ENCODE measurements at regions not wholly inside any gene's neighbourhood (a gene's known extent, or its start where the extent isn't known, plus 50 kb on each side); places are given as distances from the start of the nearest gene placed in this dataset.

DNA sequence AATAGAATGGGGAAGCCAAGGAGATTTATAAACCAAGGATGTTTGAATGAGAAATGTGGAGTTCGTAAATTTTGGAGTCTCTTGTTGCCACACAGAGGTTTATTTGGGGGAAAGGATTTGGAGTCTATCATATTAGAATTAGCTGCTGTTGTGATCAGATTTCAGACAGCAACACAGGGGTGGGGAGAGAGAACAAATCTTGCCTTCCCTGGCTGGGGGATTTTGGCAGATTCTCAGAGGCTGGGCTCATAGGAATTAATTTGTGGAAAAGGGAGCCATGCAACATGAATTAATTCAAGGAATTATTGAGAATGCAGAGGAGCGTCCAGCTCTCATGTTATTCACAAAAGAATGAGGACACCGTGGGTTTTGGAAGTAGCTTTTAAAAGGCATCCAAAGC lies 73.9 kb upstream of the PRMT8 start:
- Histone ChIP-seq H2BK15ac (ENCODE audit: low read depth, low read length) (no peak overlapping the region), H3K27ac (ENCODE audit: insufficient read depth, low read length) (no peak overlapping the region), H3K4me1 (ENCODE audit: control insufficient read depth, insufficient read depth, low read length) (no peaks in the 10 kb centered on the region), H3K18ac (ENCODE audit: low read depth, low read length) (no peak overlapping the region), H3K4ac (ENCODE audit: low read depth, low read length) (no peak overlapping the region), H4K91ac (ENCODE audit: insufficient read depth, low read depth, low read length) (no peak overlapping the region), H4K5ac (ENCODE audit: low read depth, low read length) (no peak overlapping the region), H2AK5ac (ENCODE audit: low read depth, low read length) (no peak overlapping the region), H3K14ac (replicated peaks; ENCODE audit: low read depth, low read length) (no peak overlapping the region), H4K20me1 (ENCODE audit: insufficient read depth, low read length) (no peaks in the 10 kb centered on the region), H3K23ac (ENCODE audit: low read depth, low read length) (no peak overlapping the region), H3K9ac (ENCODE audit: low read depth, low read length) (no peak overlapping the region), H3K36me3 (ENCODE audit: control insufficient read depth, insufficient read depth, low read length) (no peaks in the 10 kb centered on the region), H3K9me3 (ENCODE audit: control insufficient read depth, insufficient read depth, low read length) (no peaks in the 10 kb centered on the region), H3K4me3 (ENCODE audit: insufficient read depth, low read depth, low read length) (no peak overlapping the region), H2BK5ac (ENCODE audit: low read depth, low read length, poor library complexity, severe bottlenecking) (no peak overlapping the region), H3K4me2 (ENCODE audit: low read depth, low read length) (no peak overlapping the region), H2BK20ac (ENCODE audit: low read depth, low read length) (no peak overlapping the region), H4K8ac (ENCODE audit: low read depth in 2 of 2, low read length in 2 of 2) (no peak overlapping the region), H3K9me1 (ENCODE audit: insufficient read depth, low read length) (no peaks in the 10 kb centered on the region), H3K79me1 (ENCODE audit: low read depth in 1 of 2, low read length in 2 of 2) (no peaks in the 10 kb centered on the region), H2AK9ac (replicated peaks; ENCODE audit: low read depth, low read length, poor library complexity) (no peak overlapping the region), H2BK120ac (ENCODE audit: low read depth, low read length) (no peak overlapping the region), H2AFZ (replicated peaks; ENCODE audit: low read length, poor library complexity) (no peak overlapping the region), H3K56ac (ENCODE audit: extremely low read depth, insufficient read depth, low read length) (no peak overlapping the region), H3K27me3 (ENCODE audit: control insufficient read depth, insufficient read depth, low read length) (peaks cover 5% of the 10 kb centered on the region)
- intact Hi-C loops (cut with micrococcal nuclease), result no loop called here
- TF ChIP-seq FOS (IDR thresholded peaks at IDR 0.05; ENCODE audit: low read depth, low read length), result no peak
- POLR2A ChIA-PET (ENCODE audit: unreplicated experiment), result no interaction called here
- 32% methylated on average over 2 of the region's 3 CpGs; no CpG with 5 or more reads in 1 of the 2 experiments for WGBS, 2 experiments (ENCODE audit: extremely low coverage in 2 of 2, insufficient read length in 1 of 2)
- ATAC-seq (ENCODE audit: low read depth) (no peak), DNase-seq (no peak)
- BruUV-seq (replicated peaks), result no TSS peak
- CTCF ChIA-PET, result no interaction called here
- dilution Hi-C loops (cut with HindIII; ENCODE audit: low sequenced_read_pairs, unreplicated experiment), result no loop called here
- in situ Hi-C loops (cut with MboI; ENCODE audit: low sequenced_read_pairs), result no loop called here

Measured in IMR-90 (cell line).